ENCODE measurements at regions not wholly inside any gene's neighbourhood (a gene's known extent, or its start where the extent isn't known, plus 50 kb on each side); places are given as distances from the start of the nearest gene placed in this dataset.

DNA sequence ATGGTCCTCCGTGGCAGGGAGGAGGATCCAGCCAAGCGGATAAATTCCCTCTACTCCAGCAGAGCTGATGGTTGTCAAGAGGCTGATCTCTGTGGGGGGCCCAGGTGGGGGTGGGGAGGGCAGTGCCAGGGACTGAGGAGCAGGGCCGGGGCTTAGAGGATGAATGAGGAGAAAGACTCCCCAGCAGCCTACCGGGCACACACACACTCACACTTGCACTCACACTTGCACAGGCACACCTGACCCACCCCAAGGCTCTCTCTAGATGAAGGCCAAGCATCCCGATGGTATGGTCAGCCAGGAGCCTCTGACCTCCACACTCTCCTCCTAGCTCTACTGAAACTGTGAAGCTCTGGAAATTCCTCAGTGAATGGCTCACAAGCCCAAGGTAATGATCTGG, 131.3 kb upstream of the PRR20G start:
- DNase-seq (ENCODE audit: low spot score): peak; percentile 44
- no peak overlapping the region for H3K4me3 Mint-ChIP-seq
- H3K27me3 ChIP-seq: no peaks in the 10 kb centered on the region
- H3K9me3 Mint-ChIP-seq: no peaks in the 10 kb centered on the region
- no peaks in the 10 kb centered on the region for H4K20me1 ChIP-seq (ENCODE audit: low read depth)
- TF ChIP-seq EZH2 (IDR thresholded peaks at IDR 0.05) (no peak), EZH2phosphoT487 (IDR thresholded peaks at IDR 0.05) (no peak)
- TF ChIP-seq, protein P1, sequence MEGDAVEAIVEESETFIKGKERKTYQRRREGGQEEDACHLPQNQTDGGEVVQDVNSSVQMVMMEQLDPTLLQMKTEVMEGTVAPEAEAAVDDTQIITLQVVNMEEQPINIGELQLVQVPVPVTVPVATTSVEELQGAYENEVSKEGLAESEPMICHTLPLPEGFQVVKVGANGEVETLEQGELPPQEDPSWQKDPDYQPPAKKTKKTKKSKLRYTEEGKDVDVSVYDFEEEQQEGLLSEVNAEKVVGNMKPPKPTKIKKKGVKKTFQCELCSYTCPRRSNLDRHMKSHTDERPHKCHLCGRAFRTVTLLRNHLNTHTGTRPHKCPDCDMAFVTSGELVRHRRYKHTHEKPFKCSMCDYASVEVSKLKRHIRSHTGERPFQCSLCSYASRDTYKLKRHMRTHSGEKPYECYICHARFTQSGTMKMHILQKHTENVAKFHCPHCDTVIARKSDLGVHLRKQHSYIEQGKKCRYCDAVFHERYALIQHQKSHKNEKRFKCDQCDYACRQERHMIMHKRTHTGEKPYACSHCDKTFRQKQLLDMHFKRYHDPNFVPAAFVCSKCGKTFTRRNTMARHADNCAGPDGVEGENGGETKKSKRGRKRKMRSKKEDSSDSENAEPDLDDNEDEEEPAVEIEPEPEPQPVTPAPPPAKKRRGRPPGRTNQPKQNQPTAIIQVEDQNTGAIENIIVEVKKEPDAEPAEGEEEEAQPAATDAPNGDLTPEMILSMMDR (IDR thresholded peaks at IDR 0.05): no peak
- H3K4me1 ChIP-seq: peaks cover 69% of the 10 kb centered on the region
- no peaks in the 10 kb centered on the region for H3F3A ChIP-seq (ENCODE audit: low read depth)
- H3K27me3 Mint-ChIP-seq (ENCODE audit: insufficient read depth, low read depth): peaks cover 7% of the 10 kb centered on the region
- no peaks in the 10 kb centered on the region for H3K36me3 Mint-ChIP-seq
- peak overlapping the region; percentile 45 for H3K4me2 ChIP-seq
- H3K36me3 ChIP-seq: no peaks in the 10 kb centered on the region
- no peak overlapping the region for H3K27ac ChIP-seq
- H2AFZ ChIP-seq (replicated peaks): no peak overlapping the region
- H3K4me3 ChIP-seq: no peak overlapping the region
- no peak overlapping the region for H3K9ac ChIP-seq
- H3K9me3 ChIP-seq (ENCODE audit: low read depth): no peaks in the 10 kb centered on the region
- H3K4me1 Mint-ChIP-seq: peaks cover 86% of the 10 kb centered on the region
- H3K79me2 ChIP-seq (ENCODE audit: low read depth): no peaks in the 10 kb centered on the region
- H3K27ac Mint-ChIP-seq: peak overlapping the region; percentile 65

DNA sequence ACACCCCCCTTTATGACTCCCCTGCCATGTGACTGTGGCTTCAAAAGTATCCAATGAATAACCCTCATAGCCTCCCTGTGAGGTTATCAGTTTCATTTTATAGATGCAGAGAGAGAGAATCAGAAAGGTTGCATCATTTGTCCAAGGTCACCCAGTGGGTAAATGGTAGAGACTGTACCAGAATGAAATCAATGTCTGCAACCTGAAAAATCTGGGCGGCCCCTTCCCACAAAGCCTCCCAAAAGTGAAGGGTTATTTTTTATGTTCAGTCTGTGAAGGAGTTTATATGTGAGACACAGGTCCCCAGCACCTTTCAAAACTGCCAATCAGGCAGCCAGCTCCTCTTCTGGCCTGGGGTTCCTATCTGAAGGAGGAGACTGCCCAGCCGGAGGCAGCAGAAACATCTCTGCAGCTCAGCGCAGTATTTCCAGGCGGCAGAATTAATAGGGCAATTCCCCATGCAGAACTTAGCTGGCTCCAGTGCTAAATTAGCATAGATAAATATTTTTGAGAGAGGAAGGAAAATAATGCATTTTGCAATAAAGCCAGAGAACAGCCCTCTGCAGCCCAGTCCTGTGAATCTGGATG, 130.8 kb upstream of the PRR20G start:
- H4K20me1 ChIP-seq (ENCODE audit: low read depth): no peaks in the 10 kb centered on the region
- Mint-ChIP-seq H3K36me3 (no peaks in the 10 kb centered on the region), H3K27me3 (ENCODE audit: insufficient read depth, low read depth) (peaks cover 7% of the 10 kb centered on the region), H3K4me3 (no peak overlapping the region), H3K4me1 (peaks cover 85% of the 10 kb centered on the region), H3K9me3 (no peaks in the 10 kb centered on the region), H3K27ac (peak overlapping the region; percentile 65)
- no peak for TF ChIP-seq EZH2 (IDR thresholded peaks at IDR 0.05)
- TF ChIP-seq, protein P1 (IDR thresholded peaks at IDR 0.05): no peak
- no peak for TF ChIP-seq EZH2phosphoT487 (IDR thresholded peaks at IDR 0.05)
- no peak overlapping the region for H3K27ac ChIP-seq
- H3K36me3 ChIP-seq: no peaks in the 10 kb centered on the region
- no peaks in the 10 kb centered on the region for H3K9me3 ChIP-seq (ENCODE audit: low read depth)
- no peaks in the 10 kb centered on the region for H3K27me3 ChIP-seq
- peaks cover 65% of the 10 kb centered on the region for H3K4me1 ChIP-seq
- H3K79me2 ChIP-seq (ENCODE audit: low read depth): no peaks in the 10 kb centered on the region
- DNase-seq (ENCODE audit: low spot score): no peak
- no peak overlapping the region for H3K9ac ChIP-seq
- H3K4me3 ChIP-seq: no peak overlapping the region
- no peaks in the 10 kb centered on the region for H3F3A ChIP-seq (ENCODE audit: low read depth)
- H3K4me2 ChIP-seq: peak overlapping the region; percentile 45
- H2AFZ ChIP-seq (replicated peaks): no peak overlapping the region

DNA sequence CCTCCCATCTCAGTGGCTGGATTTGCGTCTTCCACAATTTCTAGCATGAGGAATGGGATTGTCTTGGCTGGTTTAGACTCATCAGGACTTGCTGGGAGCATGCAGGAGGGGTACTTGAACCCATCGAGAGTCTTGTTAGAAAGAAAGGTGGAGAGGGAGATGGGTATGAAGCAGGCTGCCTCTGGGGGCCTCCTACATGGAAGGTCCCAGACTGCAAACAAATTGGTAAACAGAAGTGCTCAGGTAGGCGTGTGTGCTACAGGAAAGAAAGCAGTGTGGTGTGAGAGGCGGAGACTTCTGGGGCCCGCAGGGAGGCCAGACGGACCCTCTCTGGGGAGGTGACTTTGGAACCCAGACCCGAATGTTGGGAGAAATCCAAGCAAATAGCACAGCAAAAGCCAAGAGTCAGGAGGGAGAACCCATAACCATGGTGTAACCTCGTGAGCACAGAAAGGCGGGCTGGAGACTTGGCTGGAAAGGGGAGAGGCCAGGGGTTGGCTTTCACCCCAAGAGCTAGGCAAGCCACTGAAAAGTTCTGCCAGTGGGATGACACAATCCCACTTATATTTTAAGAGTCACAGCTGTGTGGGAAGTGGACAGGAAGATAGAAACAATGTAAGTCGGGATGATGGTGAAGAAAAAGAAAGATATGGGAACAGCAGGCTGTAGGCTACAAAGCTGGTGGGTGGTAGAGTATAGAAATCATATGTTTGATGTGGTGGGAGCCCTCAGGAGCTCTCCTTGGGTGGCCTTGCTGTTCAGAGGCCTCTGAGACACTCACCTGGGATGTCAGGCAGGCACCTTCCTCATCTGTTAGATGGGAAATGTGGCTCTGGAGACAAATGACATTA, 130.1 kb upstream of the PRR20G start:
- Histone ChIP-seq H3F3A (ENCODE audit: low read depth) (no peaks in the 10 kb centered on the region), H3K36me3 (no peaks in the 10 kb centered on the region), H3K27ac (no peak overlapping the region), H3K79me2 (ENCODE audit: low read depth) (no peaks in the 10 kb centered on the region), H3K4me3 (no peak overlapping the region), H3K27me3 (no peaks in the 10 kb centered on the region), H3K4me2 (no peak overlapping the region), H2AFZ (replicated peaks) (no peak overlapping the region), H4K20me1 (ENCODE audit: low read depth) (no peaks in the 10 kb centered on the region), H3K9me3 (ENCODE audit: low read depth) (no peaks in the 10 kb centered on the region), H3K4me1 (peaks cover 57% of the 10 kb centered on the region), H3K9ac (no peak overlapping the region)
- DNase-seq (ENCODE audit: low spot score): no peak
- peaks cover 85% of the 10 kb centered on the region for H3K4me1 Mint-ChIP-seq
- H3K4me3 Mint-ChIP-seq: no peak overlapping the region
- peaks cover 7% of the 10 kb centered on the region for H3K27me3 Mint-ChIP-seq (ENCODE audit: insufficient read depth, low read depth)
- H3K9me3 Mint-ChIP-seq: no peaks in the 10 kb centered on the region
- TF ChIP-seq, protein P1 (IDR thresholded peaks at IDR 0.05): no peak
- TF ChIP-seq EZH2 (IDR thresholded peaks at IDR 0.05) (no peak), EZH2phosphoT487 (IDR thresholded peaks at IDR 0.05) (no peak)
- peak overlapping the region; percentile 34 for H3K27ac Mint-ChIP-seq
- H3K36me3 Mint-ChIP-seq: no peaks in the 10 kb centered on the region
